ENCODE measurements at regions not wholly inside any gene's neighbourhood (a gene's known extent, or its start where the extent isn't known, plus 50 kb on each side); places are given as distances from the start of the nearest gene placed in this dataset.

- no peak for TF ChIP-seq CTCF (IDR thresholded peaks at IDR 0.05)
- TF ChIP-seq POLR2A (IDR thresholded peaks at IDR 0.05): no peak
Measured at GRCh38 chr13:53878861-53879260, 850.2 kb downstream of the OLFM4 start.

Measured in uterus (tissue), 2 donors.